Peyer's patch (tissue), 4 donors: ENCODE measurements at regions not wholly inside any gene's neighbourhood (a gene's known extent, or its start where the extent isn't known, plus 50 kb on each side); places are given as distances from the start of the nearest gene placed in this dataset.

Source experiments
- POLR2A ChIP-seq, 2 donors: fragments of 450-650 bp; IDR thresholded peaks; one replicate each; pipeline ENCODE4 v1.5.1; 2017; ENCODE audit warnings: antibody characterized with exemption in 2 of 2, mild to moderate bottlenecking in 2 of 2, moderate library complexity in 2 of 2
- TF ChIP-seq, protein P1 (sequence below), 6 experiments: fragments of 450-650 bp in 4 of 6; fragments of 200-600 bp in 2 of 6; sonication (generic) in 1 of 6; IDR thresholded peaks; one replicate each; pipeline ENCODE4 v1.5.1; 2017 to 2019; ENCODE audit warnings: antibody characterized with exemption in 6 of 6, mild to moderate bottlenecking in 3 of 6, moderate library complexity in 1 of 6

DNA sequence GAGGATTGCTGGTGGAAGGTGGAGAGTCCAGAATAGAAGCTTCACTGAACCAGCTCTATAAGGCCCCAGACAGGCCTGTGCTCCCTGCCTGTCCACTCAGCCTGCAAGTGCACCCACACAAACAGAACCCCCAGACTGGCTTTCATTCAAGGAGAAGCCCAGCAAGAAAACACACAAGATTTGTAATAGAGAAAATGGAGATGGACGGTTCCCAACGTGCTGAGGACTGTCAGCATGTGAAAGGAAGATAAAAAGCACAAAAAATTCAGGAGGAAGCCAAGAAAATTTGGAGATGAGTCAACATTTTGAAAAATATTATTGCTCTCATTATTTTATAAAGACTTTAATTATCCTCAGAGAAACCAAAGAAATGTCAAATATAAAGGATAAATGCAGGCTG lies 218.2 kb upstream of the SLC10A2 start:
- TF ChIP-seq, protein P1, sequence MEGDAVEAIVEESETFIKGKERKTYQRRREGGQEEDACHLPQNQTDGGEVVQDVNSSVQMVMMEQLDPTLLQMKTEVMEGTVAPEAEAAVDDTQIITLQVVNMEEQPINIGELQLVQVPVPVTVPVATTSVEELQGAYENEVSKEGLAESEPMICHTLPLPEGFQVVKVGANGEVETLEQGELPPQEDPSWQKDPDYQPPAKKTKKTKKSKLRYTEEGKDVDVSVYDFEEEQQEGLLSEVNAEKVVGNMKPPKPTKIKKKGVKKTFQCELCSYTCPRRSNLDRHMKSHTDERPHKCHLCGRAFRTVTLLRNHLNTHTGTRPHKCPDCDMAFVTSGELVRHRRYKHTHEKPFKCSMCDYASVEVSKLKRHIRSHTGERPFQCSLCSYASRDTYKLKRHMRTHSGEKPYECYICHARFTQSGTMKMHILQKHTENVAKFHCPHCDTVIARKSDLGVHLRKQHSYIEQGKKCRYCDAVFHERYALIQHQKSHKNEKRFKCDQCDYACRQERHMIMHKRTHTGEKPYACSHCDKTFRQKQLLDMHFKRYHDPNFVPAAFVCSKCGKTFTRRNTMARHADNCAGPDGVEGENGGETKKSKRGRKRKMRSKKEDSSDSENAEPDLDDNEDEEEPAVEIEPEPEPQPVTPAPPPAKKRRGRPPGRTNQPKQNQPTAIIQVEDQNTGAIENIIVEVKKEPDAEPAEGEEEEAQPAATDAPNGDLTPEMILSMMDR (IDR thresholded peaks at IDR 0.05) = no peak
- no peak for TF ChIP-seq POLR2A (IDR thresholded peaks at IDR 0.05)
